ENCODE measurements at regions not wholly inside any gene's neighbourhood (a gene's known extent, or its start where the extent isn't known, plus 50 kb on each side); places are given as distances from the start of the nearest gene placed in this dataset.

- TF ChIP-seq TAF7 (optimal IDR thresholded peaks at IDR 0.05; ENCODE audit: borderline replicate concordance, low read depth, low read length) (no peak), POLR2AphosphoS5 (IDR thresholded peaks at IDR 0.05; ENCODE audit: low read depth, low read length) (no peak), SAP30 (IDR thresholded peaks at IDR 0.05; ENCODE audit: insufficient read depth, insufficient replicate concordance, low read length) (no peak), CTCF (IDR thresholded peaks at IDR 0.05; ENCODE audit: control extremely low read depth in 1 of 3, insufficient read depth in 1 of 3, low read depth in 1 of 3, low read length in 3 of 3) (no peak), RXRA (IDR thresholded peaks at IDR 0.05; ENCODE audit: insufficient read depth, low read depth, low read length) (no peak)
Measured at GRCh38 chr10:111158595-111158994, 81.8 kb downstream of the ADRA2A start (continued).

Measured in H1 (cell line).